GM20000 (cell line): ENCODE measurements at regions not wholly inside any gene's neighbourhood (a gene's known extent, or its start where the extent isn't known, plus 50 kb on each side); places are given as distances from the start of the nearest gene placed in this dataset.

ENCODE experiments used
- DNase-seq: peaks from one replicate; pipeline ENCODE4 v3.0.0; 2012; ENCODE audit warnings: low spot score
- CTCF ChIP-seq: IDR thresholded peaks from 2 replicates; pipeline ENCODE4 v1.5.1; 2012; ENCODE audit warnings: mild to moderate bottlenecking, control low read depth; ENCODE audit errors: extremely low read depth, missing control alignments

GRCh38 chr9:10930081-10930480 is 317.3 kb upstream of the PTPRD start:
- no peak for TF ChIP-seq CTCF

DNA sequence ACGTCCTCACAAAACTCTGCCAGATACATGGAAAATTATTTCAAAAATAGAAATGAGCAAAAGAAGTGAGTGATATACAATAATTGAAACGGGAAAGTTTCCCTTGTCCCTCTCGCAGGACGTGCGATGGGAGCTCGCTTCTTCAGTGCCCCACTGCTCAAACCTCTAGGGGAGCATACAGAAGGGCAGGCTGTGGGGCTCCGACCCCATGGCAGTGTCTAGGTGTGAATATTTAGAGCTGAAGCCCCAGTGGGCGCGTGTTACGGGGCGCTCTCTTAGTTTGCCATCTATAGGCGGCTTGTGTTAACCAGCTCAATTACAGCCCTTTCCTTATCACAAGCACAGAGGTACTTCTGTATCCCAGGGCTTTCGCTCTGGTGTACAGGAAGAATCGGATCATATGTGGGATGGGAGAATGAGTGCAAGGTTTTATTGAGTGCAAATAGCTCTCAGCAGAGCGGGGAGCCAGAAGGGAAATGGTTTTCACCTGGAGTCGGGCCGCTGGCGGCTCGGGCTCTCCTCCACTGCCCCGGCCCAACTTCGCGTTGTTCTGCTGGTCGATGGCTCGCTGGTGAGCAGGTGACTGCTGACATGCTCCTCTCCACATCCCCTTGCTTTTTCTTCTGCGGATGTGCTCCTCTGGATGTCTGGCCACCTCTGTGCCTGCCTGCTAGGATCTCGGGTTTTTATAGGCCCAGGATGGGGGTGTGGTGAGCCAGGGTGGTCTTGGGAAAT is 334.0 kb upstream of the PTPRD start:
- TF ChIP-seq CTCF = no peak

More at GRCh38 chr9:10930081-10930480, 317.3 kb upstream of the PTPRD start:
- DNase-seq = no peak

GRCh38 chr9:10957878-10958277 is 345.1 kb upstream of the PTPRD start:
- DNase-seq = no peak
- TF ChIP-seq CTCF = no peak

More for the DNA sequence above, 334.0 kb upstream of the PTPRD start:
- DNase-seq = no peak

DNA sequence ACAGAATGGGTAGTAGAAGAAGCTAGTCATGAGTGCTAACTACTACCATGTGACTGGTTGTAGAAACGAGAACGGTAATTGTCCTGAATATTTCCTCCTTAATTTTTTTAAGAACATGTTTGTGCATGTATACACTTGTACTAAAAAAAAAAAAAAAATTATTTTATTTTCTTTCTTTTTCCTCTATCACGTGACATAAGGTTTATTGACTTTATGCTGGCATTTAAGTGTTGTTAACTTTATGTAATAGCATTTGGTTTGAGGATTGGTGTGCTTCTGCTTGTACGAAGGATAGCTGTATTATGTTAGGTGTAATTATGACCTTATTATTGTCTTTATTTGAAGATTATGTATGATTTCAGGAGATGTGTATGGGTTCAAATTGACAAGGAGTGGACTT is 349.1 kb upstream of the PTPRD start:
- TF ChIP-seq CTCF = no peak
- DNase-seq = no peak

- no peak for DNase-seq
- no peak for TF ChIP-seq CTCF
These were observed 370.4 kb upstream of the PTPRD start for GRCh38 chr9:10983251-10983650.

DNA sequence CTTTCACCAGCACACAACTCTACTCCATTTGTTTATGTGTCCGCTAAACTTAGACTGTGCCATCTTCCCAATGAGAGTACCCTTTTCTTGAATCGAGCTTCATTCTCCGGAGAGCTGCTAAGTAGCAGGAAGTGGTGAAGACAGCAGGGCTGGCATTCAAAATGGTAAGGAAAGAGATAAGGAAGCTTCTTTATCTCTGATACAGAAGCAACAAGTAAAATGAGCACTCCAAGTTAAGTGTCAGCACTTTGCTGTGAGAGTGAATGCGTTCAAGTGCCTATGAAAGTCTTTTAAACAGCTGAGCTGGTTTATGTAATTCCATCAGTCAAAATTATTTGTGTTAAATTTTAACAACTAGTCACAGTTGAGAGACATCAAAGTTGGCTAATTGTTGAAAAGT is 386.8 kb upstream of the PTPRD start:
- TF ChIP-seq CTCF = no peak
- no peak for DNase-seq

GRCh38 chr9:11001546-11001945 is 388.7 kb upstream of the PTPRD start:
- no peak for DNase-seq
- TF ChIP-seq CTCF = no peak
